Hematopoietic multipotent progenitor cell treated with erythropoietin and hydrocortisone succinate and interleukin-3 and kit ligand, for 8 days (in vitro differentiated cells): ENCODE measurements at regions not wholly inside any gene's neighbourhood (a gene's known extent, or its start where the extent isn't known, plus 50 kb on each side); places are given as distances from the start of the nearest gene placed in this dataset.

Experiments
- DNase-seq: peaks from one replicate; pipeline ENCODE4 v3.0.0-alpha.2; 2015

DNA sequence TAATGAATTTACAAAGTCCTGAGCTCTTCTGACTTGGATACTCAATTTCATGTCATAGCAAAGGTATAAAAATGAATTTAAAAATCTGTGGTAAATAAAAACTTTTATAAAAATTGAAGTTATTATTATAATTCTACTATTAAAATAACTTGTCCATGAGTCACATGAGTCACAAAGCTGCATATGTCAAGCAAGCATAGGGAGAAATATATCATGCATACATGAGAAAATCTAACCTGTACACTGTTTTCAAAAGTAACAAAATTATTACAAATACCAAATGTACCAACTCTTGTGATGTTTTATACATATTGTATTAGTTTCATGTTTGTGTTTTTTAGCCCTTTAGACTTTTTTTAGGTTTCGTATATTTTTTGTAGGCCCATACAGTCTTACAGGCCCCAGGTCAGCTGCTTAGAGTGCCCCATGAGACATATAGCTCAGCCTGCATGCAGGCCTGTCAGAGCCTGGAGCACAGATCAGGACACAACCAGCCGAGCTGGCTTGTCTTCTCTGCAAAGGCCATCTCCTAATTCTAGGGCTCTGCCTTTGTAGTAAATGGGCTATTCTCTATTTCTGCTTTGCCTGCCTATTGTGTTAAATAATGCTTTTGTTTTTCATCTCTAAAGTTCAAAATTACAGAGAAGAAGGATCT lies 818.7 kb upstream of the TENM3 start:
- no peak for DNase-seq

DNA sequence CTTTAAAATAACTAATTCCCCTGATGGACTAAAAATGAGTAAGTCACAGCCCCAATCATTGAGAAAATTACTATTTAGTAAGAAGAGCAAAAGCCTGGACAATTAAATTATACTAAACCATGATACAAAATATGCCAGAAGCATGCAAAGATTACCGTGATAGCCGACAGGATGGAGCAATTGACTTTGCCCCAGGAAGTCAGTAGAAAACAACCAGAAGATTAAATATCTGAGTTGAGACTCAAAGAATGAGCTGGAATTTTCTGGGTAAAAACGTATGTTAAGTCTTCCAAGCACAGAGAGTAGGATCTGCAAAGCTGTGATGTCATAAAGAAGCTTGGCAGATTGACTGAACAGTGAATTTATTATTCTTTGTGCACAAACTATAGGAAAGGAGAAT lies 816.1 kb upstream of the TENM3 start:
- DNase-seq, result no peak

DNA sequence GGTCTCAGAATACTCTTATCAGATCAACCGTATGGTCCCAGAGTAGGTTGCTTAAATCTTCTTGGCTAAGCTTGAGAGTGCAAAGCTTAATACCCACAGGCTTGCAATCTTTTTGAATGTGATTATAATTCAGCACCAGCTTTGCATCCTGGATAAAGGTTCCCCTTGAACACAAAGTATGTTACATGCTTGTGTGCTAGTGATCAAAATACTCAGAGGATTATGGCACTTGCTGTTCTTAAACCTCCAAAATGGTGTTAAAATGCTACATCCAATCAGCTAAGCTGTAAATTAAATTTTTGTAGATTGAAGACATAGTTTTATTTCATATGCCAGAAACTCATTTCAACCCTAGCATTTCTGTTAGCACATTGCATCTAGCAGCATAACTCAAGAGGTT lies 812.2 kb upstream of the TENM3 start:
- no peak for DNase-seq

DNA sequence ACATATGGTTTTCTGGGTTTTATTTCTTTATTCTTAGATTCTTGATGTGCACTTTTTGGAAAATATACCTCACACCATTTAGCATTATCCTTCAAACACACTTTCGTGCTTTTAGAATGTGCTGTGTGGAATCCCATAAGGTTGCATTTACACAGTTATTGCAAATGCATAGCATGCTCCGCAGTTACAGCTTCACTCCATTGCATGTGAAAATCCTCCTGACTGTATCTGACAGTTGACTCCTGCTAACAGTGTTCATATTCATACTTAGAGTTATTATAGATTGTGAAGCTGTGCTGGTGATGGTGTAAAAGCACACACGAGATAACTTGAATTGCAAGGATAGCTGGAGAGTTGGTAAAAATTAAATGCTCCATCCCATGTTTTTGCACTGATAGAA lies 811.5 kb upstream of the TENM3 start:
- DNase-seq, result no peak

DNA sequence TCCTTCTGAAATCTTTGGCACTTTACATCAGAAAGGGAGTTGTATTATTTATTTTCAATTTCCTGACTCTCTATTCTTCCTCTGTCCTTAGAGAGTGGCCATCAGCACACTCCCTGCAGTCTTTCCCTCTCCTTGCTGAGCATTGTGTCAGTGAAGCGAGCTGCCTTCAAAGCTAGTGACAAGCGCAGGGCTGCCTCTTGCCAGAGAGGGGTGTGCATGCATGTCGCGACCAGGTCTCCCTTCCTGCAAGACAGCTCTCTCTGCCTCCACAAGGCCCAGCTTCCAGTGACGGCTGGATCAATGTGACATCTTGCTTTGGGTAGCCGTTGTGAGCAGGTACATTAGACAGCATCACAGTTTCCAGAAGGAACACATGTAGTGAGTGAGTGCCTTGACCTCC lies 810.9 kb upstream of the TENM3 start:
- no peak for DNase-seq

DNA sequence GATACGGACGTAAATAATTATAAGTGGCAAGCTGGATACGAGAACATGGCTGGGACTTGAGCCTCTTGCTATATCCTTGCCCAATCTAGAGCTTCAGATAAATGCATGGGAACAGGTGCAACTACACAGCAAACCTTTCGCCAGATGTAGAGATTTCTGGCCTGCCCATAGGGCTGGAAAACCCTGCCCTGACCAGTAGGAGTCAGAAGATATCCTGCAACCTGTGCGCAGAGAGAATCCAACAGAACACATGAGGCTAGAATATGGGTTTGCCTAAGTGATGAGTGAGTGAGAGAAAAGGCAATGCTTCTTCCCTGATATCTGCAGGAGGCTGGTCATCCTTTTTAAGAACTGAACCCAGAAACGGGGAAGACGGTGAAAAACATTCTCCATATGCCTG lies 805.3 kb upstream of the TENM3 start:
- no peak for DNase-seq

DNA sequence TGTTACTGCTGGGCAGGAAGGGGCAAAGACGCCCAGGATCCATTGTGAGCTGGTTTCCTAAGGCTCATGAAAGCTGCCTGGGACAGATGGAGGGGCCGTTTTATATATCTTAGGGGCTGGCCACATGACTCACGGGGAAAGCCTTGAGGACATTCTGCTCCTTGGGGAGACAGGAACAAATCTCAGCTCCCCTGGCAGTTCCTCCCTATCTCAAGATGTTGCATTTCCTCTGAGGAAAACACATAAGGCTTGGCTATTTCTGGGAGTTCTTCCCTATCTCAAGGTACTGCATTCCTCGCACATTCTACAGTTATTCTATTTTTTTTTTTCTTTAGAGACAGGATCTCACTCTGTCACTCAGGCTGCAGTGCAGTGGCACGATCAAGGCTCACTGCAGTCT lies 804.6 kb upstream of the TENM3 start:
- DNase-seq, result no peak

DNA sequence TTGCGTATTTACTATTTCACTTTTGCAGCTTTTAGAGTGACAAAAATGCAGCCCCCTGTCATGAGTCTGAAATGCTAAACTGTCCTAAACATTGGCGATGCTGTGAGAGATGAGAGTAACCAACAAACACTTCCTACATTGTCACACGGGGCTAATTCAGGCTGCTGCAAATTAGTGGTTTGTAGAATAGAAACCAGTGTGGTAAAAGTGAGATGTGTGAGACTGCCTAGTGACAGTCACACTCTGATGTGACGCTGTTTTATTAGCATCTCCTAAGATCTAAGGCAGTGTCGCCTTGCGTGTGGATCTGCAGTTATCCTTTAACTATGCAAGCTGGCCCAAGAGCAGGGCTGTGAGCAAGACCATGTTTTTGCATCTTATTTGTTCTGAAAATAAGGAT lies 800.2 kb upstream of the TENM3 start:
- no peak for DNase-seq

DNA sequence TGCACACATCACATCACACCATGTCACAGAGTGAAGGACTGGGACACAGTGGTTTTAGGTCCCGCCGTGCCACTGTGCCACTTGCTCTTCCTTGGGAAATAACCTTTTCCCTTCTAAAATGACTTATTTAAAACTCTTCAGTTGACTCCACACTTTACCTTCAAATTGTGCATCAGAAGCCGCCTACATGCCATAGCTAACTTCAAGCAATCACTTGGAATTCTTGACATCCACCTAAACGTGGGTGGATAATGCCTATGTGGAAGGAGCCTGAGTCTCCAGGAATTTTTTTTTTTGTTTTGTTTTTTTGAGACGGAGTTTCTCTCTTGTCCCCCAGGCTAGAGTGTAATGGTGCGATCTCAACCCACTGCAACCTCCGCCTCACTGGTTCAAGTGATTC lies 777.4 kb upstream of the TENM3 start:
- DNase-seq, result no peak

DNA sequence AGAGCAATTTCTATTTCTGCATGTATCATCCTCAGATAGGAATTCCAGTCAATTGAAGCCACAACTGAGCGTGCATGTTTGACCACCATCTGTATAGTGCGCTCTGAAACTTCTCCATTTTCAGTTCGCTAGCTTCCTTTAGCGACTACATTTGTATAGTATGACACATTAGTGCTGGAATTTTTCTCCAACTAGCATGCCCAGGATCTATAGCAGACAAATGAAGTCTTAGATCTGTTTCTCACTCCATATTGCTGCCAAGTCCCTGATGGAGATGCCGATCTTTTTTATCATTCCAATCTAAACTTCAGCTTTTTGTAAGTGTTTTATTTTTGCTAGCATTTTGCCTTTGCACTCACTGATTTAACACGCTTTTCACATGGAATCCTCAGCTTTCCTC lies 774.8 kb upstream of the TENM3 start:
- no peak for DNase-seq

DNA sequence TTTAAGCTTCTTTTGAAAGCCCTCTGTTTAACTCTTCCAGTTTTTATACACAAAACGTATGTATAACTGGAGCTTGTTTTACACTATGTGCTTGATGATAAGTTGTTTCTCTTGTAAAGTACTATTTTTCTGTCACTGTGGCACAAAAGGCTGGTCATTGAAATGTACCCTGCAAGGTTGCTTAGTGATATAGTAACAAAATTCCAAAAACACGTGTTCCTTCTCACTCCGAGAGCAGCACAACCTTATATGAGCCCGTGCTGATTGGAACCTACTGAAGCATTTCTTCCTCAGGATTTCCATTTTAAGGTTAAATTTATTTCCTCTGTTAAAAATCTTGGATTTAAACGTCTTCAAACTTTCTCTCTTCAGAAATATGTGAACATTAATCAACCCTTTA lies 772.9 kb upstream of the TENM3 start:
- no peak for DNase-seq

DNA sequence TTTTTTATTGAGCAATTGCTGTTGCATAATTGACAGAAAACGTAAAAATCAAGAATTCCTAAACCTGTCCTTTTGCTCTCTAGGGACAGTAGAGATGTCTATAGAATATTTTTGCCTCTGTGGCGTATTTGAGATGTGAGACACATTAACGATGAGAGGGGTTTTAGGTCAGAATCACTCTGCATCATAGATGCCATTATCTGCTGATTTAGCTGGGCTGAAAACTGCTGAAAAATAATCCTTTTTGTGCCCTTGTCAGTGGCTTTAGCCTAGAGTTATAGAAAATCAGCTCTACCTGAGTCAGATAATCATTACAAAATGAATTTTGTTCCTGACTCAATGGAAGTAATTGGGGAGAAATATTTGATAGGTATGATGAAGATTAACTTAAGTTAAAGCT lies 767.8 kb upstream of the TENM3 start:
- no peak for DNase-seq

DNA sequence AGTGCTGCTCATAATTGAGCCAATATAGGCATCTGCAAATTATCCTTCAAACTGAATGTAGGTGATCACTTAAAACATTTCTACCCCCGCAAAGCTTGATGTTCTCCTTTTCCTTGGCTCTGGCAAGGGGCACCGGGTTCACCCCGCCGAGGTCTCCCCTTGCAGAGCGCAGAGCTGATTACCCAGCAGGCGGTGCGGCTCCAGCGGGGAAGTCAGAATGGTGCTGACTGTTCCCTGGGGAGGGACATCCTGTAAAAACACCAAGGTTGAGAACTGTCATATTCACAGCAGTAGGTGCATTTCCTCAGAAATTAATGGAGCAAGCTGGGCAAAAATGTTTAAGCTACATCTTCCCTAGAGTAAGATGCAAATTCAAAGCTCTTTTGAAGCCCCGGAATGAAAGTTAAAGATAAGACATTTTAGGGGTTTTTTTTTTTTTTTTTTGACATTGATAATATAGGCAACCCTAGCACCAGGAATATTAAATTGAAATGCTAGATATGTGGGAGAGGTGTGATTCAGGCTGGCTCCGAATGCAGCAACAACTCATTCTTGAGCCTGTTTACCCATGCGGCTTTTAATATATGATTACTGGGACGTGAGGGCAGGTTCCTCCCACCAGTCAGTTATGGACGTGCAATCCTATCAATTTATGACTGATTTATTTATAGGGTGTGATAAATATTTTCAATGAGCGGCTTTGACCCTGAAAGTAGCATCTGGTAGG lies 767.3 kb upstream of the TENM3 start:
- DNase-seq, result no peak

DNA sequence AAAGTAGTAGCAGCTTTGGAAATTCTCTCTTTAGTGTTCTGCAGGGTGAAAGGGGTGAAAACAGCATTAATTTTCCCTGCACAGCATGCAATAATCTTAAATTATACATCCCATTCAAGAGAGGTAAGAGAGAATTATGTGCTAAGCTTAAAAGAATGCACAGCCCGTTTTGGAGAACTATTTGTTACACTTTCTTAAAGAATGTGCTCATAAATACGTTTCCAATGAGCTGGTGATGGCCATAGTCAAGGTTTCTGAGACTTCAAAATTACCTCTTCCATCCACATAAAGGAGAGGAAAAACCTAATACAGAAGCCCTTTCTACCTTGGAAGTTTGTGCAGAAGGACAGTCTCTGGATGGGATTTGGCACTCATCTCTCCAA lies 766.7 kb upstream of the TENM3 start:
- DNase-seq, result no peak

DNA sequence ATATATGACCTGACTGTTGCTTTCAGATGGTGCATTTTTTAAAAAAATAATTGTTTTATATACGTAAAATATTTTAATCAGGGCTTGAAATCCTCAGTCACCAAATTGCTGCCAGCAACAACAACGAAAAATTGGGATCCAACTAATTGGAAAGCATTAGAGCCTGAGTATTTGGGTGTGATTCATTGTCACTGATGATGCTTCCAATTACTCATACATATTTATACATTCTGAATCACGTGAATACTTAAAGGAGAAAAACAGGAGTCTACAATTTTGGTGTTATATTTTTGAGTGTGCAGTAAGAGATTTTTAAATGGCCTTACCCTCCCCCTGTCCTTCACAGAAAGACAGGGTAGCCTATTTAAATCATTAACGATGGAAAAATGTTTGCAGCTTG lies 765.6 kb upstream of the TENM3 start:
- DNase-seq, result no peak

DNA sequence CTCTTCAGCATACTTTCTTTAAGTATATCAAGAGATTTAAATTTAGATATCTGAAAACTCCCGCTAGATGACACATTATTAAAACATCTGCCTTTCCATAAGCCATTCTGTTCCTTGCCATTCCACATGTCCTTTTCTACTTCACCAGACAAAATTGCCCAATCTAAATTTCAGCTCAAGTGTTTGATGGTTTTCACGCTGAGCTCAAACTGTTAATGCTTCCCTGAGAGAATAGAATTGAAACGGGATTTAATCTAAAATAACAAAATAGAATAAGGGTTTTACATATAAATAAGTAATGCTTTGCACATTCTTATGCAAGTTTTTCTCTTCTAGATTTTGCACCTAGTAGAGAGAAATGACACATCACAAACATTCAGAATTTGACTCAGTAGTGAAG lies 764.5 kb upstream of the TENM3 start:
- DNase-seq, result no peak

DNA sequence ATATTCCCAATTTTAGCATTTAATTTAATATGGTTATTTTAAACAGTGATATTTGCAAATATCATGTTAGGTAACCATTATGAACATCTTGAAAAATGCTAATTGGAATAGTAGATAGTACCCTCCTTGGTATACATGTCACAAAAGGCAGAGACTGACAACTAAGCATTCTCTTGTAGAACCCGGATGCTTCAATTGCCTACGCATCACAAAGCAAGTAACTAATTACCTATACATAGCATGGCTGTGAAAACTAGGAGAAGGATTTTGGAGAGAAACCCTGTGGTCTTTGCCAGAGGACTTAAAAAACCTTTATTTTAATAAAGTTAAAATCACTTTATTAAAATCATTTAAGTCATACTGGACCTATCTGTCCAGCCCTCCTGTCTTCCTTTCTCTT lies 764.1 kb upstream of the TENM3 start:
- DNase-seq, result no peak

DNA sequence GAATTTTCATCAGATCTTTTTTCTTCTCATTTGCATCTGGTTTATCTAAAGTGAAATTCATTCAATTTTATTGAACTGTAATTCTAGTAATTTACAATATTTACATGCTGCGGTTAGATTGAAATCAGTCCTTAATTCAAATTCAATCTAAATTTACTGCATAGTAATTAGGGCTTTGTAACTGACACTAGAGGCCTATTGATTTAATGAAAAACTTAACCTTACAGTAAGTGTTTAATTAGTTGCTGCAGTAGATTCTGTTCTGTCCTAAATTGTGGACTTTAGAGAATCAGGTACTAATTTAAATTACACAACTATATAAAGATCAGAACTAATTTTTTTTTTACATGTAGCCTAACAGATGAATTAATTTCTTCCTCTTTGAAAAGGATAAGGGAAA lies 758.8 kb upstream of the TENM3 start:
- DNase-seq, result no peak

DNA sequence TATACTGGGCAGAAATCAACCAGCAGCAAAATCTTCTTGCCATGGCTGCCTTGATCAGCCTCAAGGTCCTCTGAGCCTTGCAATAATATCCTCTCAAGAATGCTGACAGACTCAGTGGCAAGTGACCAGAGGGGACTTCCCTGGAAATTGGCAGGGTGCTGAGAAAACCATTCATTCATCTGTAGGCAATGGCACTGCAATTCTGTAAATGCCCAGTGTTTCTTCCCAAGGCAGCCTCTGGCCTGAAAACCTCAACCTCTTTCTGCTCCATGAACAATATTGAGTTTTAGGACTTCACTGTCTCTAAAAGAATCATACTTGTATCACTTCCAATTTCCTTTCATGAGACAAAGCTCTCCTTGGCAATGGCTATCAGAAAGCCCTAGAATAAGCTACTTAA lies 754.3 kb upstream of the TENM3 start:
- DNase-seq, result no peak

DNA sequence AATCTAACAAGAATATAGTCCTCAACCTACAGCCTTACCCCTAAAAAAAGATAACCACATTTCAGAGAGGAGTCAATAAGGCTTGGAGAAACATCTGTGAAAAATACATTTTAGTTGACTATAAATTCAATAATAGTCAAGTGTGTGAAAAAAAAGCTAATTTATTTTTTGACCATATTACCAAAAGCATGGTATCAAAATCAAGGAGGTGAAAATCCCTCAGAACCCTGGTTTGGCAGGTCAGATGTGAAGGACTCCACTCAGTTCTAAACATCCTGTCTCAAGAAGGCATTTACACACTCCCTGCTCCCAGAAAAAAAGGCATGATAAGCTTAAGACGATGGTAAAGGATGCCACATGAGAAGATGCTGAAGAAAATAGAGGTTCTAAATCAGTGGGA lies 745.1 kb upstream of the TENM3 start:
- DNase-seq, result no peak

DNA sequence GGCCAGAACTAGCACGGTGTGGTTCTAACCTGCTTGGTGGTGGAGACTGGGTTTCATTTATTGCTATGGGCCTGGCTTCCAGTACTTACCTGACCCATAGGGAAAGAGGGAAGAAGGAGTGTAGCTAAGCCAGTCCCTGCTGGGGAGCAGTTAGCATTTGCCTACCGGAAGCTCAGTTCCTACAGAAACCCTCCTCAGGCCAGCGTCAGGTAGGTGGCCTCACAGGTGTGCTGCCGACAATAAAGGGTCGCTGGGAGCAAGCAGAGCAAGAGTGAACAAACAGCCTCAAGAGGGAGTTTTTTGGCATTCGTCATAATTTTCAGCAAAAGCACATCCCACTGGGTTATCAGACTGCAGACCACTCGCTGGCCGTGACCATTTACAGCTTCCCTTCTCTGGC lies 740.6 kb upstream of the TENM3 start:
- DNase-seq, result no peak

DNA sequence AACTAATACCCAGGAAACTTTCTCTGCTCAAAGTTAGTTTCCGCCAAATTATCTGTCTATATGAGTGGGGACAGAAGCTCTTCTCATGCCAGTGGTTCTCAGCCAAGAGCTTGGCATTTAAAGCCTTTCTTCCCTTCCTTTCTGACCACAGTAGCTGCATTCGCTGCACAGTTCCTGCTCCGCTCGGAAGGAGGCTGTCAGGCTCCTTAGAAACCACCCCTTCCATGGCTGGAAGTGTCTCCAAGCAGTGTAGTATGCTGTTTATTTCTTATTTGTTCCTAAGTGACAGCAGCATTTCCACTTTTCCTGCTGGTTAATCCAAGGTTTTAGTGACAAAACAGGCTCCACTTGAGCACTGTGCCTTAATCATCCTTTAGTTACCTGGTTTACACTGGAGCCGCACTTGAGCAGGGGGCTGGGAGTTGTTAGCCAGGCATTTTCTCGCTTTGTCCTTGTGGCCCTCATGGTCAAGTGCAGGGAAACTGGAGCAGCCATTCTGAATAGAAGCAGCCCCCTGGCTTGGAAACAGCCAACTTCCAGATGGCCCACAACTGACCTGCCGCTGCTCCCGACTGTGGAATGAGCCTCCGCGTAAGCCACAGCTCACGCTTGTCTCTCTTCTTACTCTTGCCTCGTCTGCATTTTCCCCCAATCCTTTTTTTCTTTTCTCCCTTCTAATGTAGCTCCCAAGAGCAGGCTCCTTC lies 739.4 kb upstream of the TENM3 start:
- DNase-seq, result no peak

DNA sequence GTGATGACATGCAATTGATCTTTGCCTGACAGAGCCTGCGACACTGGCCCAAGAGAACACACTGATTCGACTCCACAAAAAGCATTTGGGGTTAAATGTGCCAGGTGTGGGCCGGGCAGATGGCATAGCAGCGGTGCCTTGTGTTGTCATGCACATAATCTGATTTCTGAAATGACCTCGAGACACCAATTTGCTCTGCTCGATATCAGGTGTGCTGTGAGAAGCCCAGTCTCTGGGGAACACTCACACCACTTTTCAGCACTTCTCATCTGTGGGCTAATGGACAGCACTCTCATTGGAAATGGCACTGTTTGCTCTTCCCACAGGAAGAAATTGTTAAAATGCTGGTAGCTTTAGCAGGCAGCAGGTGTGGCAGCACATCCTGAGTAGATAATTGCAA lies 738.3 kb upstream of the TENM3 start:
- DNase-seq, result no peak

DNA sequence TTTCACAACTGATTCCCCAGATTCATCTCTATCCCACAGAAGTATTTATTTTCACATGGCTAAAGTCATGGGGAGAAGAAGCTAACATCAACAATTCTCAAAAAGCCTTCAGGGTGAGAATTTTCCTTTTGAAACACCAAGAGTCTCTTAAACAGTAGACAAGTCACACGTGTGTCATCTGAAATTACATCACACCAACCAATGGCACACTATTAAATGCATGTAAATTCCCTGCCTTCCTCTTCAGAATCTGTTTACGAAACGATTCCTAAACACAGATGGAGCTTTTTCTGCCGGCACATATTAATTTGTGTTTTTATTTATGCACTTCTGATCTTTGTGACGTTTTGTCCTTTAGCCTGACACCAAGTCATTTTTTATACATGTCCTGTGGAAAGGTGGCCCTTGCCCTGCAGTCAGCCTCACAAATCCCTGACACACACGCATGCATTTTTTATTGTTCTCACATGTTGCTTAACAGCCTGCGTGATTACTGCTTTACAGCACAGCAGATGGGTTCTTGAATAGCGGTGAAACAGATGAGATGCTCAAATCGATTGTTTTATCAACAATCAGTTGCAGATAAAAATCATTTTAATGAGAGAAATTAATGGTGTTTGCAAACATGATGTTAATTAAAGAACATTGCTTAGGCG lies 735.9 kb upstream of the TENM3 start:
- DNase-seq, result no peak
